ENCODE measurements at regions not wholly inside any gene's neighbourhood (a gene's known extent, or its start where the extent isn't known, plus 50 kb on each side); places are given as distances from the start of the nearest gene placed in this dataset.
"Not testable (repeated sequence)": the region's sequence is repeated elsewhere in the genome, so short reads cannot be mapped to it uniquely, and the experiment has no call there.

DNA sequence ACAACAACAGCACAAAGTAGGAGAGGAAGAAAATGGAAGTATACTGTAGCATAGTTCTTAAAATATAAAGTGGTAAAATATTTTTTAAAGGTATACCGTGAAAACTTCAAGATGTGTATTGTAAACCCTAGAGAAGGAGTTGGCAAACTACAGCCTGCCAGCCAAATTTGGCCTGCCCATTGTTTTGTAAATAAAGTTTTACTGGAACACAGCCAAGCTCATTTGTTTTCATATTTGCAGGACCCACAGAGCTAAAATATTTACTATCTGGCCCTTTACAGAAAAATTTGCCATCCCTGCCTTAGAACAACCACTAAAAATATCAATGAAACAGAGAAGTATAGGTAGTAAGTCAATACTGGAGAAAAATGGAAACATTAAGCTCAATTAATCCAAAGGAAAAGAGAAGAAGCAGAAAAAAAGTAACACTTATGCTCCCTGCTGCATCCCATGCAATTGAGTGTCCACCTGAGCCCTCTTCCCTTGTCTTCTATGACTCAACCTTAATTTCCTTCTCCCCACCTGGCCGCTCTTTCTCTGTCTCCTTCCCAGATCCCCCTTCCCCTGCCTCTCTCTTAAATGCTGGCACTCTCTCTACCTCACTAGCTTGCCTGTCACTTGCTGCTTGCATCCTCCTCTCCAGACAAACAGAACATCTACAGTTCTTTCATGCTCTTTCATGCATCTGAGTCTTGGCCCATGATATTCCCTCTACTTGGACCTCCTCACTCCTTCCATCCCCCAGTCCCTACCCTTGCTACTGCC, 50.6 kb upstream of the FER start:
- TF ChIP-seq, protein P1, sequence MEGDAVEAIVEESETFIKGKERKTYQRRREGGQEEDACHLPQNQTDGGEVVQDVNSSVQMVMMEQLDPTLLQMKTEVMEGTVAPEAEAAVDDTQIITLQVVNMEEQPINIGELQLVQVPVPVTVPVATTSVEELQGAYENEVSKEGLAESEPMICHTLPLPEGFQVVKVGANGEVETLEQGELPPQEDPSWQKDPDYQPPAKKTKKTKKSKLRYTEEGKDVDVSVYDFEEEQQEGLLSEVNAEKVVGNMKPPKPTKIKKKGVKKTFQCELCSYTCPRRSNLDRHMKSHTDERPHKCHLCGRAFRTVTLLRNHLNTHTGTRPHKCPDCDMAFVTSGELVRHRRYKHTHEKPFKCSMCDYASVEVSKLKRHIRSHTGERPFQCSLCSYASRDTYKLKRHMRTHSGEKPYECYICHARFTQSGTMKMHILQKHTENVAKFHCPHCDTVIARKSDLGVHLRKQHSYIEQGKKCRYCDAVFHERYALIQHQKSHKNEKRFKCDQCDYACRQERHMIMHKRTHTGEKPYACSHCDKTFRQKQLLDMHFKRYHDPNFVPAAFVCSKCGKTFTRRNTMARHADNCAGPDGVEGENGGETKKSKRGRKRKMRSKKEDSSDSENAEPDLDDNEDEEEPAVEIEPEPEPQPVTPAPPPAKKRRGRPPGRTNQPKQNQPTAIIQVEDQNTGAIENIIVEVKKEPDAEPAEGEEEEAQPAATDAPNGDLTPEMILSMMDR (IDR thresholded peaks at IDR 0.05; ENCODE audit: low read length, missing control alignments) = no peak

DNA sequence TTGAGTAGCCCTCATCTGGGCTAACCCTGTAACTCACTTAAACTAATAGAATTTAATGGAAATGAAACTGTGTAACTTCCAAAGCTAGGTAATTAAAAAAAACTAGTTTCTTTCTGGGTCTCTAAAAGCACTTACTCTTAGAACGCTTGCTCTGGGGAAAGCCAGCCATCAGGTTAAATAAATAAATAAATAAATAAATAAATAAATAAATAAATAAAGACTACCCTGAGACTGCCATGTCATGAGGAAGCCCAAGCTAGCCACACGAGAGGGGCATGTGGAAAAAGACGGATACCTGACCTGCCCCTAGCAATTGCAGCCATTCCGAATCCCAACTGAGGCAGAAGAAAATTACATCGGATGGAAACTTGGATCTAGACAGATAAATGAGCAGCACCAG, 51.3 kb upstream of the FER start:
- DNase-seq (ENCODE audit: low read depth) = no peak
- H3K4me3 ChIP-seq (replicated peaks; ENCODE audit: low read depth, low read length) = no peak overlapping the region
- TF ChIP-seq, protein P1 (IDR thresholded peaks at IDR 0.05; ENCODE audit: low read length, missing control alignments) = no peak

More for the DNA sequence above, 50.6 kb upstream of the FER start:
- no peak for DNase-seq (ENCODE audit: low read depth)
- no peak overlapping the region for H3K4me3 ChIP-seq (replicated peaks; ENCODE audit: low read depth, low read length)

DNA sequence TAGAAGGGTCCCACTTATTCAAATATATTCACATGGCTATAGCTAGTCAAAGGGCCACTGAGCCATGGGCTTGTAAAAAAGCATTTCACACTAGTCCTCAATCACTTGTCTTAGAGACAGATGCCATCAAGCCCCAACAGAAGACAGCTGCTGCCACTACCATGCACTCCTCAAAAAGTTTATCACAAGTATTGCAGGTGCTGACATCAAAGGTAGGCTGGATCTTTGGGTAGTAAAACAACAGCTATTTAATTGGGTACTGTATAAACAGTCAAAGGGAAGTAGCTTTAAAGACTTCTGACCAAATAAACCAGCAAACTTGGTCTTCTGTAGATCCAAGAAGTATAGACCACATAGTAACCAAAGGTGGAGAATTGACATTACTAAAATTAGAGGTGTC, 59.2 kb upstream of the FER start:
- no peak for DNase-seq (ENCODE audit: low read depth)
- H3K4me3 ChIP-seq (replicated peaks; ENCODE audit: low read depth, low read length) = no peak overlapping the region
- TF ChIP-seq, protein P1 (IDR thresholded peaks at IDR 0.05; ENCODE audit: low read length, missing control alignments) = no peak

DNA sequence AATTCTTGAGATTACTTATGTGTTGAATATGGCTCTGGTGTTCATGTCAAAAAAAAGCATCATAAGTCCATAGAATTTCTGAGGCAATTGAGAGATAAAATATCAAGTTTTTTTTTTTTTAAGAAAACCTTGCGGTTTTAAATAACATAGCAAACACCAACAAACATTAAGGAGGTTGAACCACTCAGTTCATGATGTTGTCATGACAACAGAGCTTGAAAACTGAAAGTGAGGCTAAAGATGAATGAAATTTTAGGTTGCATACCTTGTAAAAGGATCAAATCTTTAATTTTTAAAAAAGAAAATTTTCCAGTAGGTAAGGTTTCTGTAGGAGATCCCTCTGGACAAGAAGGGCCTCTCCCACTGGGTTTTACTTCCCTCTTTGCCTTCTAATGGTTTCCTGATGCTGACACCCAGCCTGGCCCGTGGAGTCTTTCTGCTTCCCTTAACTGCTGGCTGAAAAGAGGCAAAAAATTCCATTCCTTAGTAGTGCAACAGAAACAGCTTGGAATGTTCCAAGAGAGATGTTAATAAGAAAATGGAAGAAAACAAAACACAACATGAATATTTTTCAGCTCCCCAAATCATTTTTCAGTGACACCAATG, 60.0 kb upstream of the FER start:
- DNase-seq (ENCODE audit: low read depth) = peak; percentile 18
- TF ChIP-seq, protein P1 (IDR thresholded peaks at IDR 0.05; ENCODE audit: low read length, missing control alignments) = no peak
- H3K4me3 ChIP-seq (replicated peaks; ENCODE audit: low read depth, low read length) = no peak overlapping the region

DNA sequence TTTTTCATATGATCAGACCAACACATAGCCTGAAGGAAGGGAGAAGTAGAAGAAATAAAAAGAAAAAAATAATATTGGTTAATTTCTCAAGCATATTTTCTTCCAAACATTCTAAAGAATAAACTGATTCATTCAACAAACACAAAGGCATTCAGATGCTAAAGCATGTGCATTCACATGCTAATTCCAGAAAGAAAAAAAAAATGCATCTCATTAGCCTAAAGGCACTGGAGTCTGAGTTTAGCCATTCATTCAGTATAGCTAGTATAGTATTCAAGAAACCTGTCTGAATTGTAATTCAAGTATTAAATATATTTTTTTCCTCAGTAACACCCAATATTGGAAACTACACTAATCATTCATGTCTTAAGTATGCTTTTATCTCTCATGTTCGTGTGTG, 61.0 kb upstream of the FER start:
- H3K4me3 ChIP-seq (replicated peaks; ENCODE audit: low read depth, low read length) = no peak overlapping the region
- DNase-seq (ENCODE audit: low read depth) = no peak
- TF ChIP-seq, protein P1 (IDR thresholded peaks at IDR 0.05; ENCODE audit: low read length, missing control alignments) = no peak

DNA sequence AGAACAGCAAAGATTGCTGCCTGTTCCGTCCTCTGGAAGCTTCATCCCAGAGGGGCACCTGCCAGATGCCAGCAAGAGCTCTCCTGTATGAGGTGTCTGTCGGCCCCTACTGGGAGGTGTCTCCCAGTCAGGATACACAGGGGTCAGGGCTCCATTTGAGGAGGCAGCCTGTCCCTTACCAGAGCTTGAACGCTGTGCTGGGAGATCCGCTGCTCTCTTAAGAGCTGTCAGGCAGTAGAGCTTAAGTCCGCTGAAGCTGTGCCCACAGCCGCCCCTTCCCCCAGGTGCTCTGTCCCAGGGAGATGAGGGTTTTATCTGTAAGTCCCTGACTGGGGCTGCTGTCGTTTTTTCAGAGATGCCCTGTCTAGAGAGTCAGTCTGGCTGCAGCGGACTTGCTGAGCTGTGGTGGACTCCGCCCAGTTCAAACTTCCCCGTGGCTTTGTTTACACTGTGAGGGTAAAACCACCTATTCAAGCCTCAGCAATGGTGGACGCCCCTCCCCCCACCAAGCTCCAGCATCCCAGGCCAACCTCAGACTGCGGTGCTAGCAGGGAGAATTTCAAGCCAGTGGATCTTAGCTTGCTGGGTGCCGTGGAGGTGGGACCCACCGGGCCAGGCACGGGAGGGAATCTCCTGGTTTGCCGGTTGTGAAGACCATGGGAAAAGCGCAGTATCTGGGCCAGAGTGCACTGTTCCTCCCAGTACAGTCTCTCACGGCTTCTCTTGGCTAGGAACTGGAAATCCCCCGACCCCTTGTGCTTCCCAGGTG, 62.1 kb upstream of the FER start:
- DNase-seq (ENCODE audit: low read depth); H3K4me3 ChIP-seq (replicated peaks; ENCODE audit: low read depth, low read length): not testable (repeated sequence)
